DOHH2 (cell line): ENCODE measurements at regions not wholly inside any gene's neighbourhood (a gene's known extent, or its start where the extent isn't known, plus 50 kb on each side); places are given as distances from the start of the nearest gene placed in this dataset.

ENCODE experiments used
- CTCF ChIP-seq: fragments of 200-600 bp; sonication (generic); IDR thresholded peaks from one replicate; pipeline ENCODE4 v1.5.1; 2014; ENCODE audit warnings: antibody characterized with exemption, mild to moderate bottlenecking, low read depth, low read length; ENCODE audit not compliant: poor library complexity, severe bottlenecking
- EZH2phosphoT487 ChIP-seq: fragments of 200-600 bp; sonication (generic); IDR thresholded peaks from 2 replicates; pipeline ENCODE4 v1.6.1; 2017; ENCODE audit warnings: borderline replicate concordance, mild to moderate bottlenecking, antibody characterized with exemption, low read length, moderate library complexity, mixed read lengths

GRCh38 chrX:1871887-1872286 lies 257.0 kb downstream of the ASMT start:
- TF ChIP-seq CTCF = no peak
- no peak for TF ChIP-seq EZH2phosphoT487
